Neural cell (in vitro differentiated cells): ENCODE measurements at regions not wholly inside any gene's neighbourhood (a gene's known extent, or its start where the extent isn't known, plus 50 kb on each side); places are given as distances from the start of the nearest gene placed in this dataset.

Source experiments
- CTCF ChIP-seq: fragments of 450-650 bp; IDR thresholded peaks from 2 replicates; pipeline ENCODE4 v1.5.1; 2014; ENCODE audit warnings: antibody characterized with exemption, mild to moderate bottlenecking, moderate library complexity; ENCODE audit not compliant: poor library complexity, severe bottlenecking
- POLR2AphosphoS5 ChIP-seq: IDR thresholded peaks from 2 replicates; pipeline ENCODE4 v1.6.1; 2012
- REST ChIP-seq: IDR thresholded peaks from 2 replicates; pipeline ENCODE4 v1.6.1; 2012; ENCODE audit warnings: borderline replicate concordance
- SMC3 ChIP-seq: fragments of 450-650 bp; conservative IDR thresholded peaks from 2 replicates; pipeline ENCODE4 v1.6.1; 2014; ENCODE audit warnings: antibody characterized with exemption, mild to moderate bottlenecking, moderate library complexity; ENCODE audit not compliant: poor library complexity
- TAF1 ChIP-seq: IDR thresholded peaks from 2 replicates; pipeline ENCODE4 v1.6.1; 2012; ENCODE audit warnings: low read depth

DNA sequence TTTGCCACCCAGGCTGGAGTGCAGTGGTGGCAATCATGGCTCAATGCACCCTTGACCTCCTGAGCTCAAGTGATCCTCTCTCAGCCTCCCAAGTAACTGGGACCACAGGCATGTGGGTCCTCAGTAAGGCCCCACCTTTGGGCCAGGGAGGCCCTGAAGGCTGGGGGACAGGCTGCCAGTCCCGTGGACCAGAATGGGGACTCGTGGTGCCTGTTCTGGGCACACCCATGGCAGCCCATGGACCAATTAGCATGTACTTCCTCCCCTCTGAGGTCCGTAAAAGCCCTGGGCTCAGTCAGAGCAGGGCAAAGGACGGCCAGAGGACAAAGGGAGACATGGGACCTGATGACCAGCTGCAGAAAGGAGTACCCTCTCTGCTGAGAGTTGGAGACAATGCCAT, 1590.8 kb downstream of the KHDRBS2 start:
- TF ChIP-seq CTCF = no peak
- no peak for TF ChIP-seq SMC3
- no peak for TF ChIP-seq POLR2AphosphoS5
- no peak for TF ChIP-seq TAF1
- no peak for TF ChIP-seq REST
